Fibroblast of lung (primary cell): ENCODE measurements at regions not wholly inside any gene's neighbourhood (a gene's known extent, or its start where the extent isn't known, plus 50 kb on each side); places are given as distances from the start of the nearest gene placed in this dataset.

ENCODE experiments used
- DNase-seq, 2 donors: peaks; one replicate each; pipeline versions ENCODE4 v3.0.0 to v3.0.0-alpha.2; 2010; ENCODE audit warnings: low read depth in 2 of 2
- H2AFZ ChIP-seq: 2 replicates; pipeline ENCODE4 v1.5.1; 2012; ENCODE audit warnings: low read length, control low read depth, inconsistent platforms
- H3K27ac ChIP-seq: 2 replicates; pipeline ENCODE4 v1.5.1; 2011; ENCODE audit warnings: low read length, control low read depth; ENCODE audit not compliant: insufficient read depth
- H3K27me3 ChIP-seq: 2 replicates; pipeline ENCODE4 v1.5.1; 2011; ENCODE audit warnings: mild to moderate bottlenecking, low read length; ENCODE audit not compliant: control insufficient read depth, insufficient read depth
- H3K36me3 ChIP-seq: 2 replicates; pipeline ENCODE4 v1.5.1; 2011; ENCODE audit warnings: low read length; ENCODE audit not compliant: control insufficient read depth, insufficient read depth
- H3K4me1 ChIP-seq: 2 replicates; pipeline ENCODE4 v1.5.1; 2011; ENCODE audit warnings: low read length; ENCODE audit not compliant: control insufficient read depth, insufficient read depth; ENCODE audit errors: extremely low read depth
- H3K4me2 ChIP-seq: 2 replicates; pipeline ENCODE4 v1.5.1; 2011; ENCODE audit warnings: low read length, control low read depth; ENCODE audit not compliant: insufficient read depth; ENCODE audit errors: extremely low read depth
- H3K4me3 ChIP-seq, 4 experiments: fragments of 200-600 bp in 1 of 4; sonication (generic) in 1 of 4; replicated peaks in 1 of 4; 2 replicates each; pipeline ENCODE4 v1.5.1; 2011 to 2016; ENCODE audit warnings: low read length in 4 of 4, low read depth in 3 of 4, mild to moderate bottlenecking in 3 of 4, control low read depth in 2 of 4, inconsistent platforms in 1 of 4, mixed read lengths in 1 of 4; ENCODE audit not compliant: insufficient read depth in 1 of 4; ENCODE audit errors: control extremely low read depth in 1 of 4
- H3K79me2 ChIP-seq: 2 replicates; pipeline ENCODE4 v1.5.1; 2012; ENCODE audit warnings: mild to moderate bottlenecking, low read length, inconsistent platforms; ENCODE audit not compliant: control insufficient read depth, insufficient read depth
- H3K9ac ChIP-seq: 2 replicates; pipeline ENCODE4 v1.5.1; 2011; ENCODE audit warnings: mild to moderate bottlenecking, low read length, control low read depth; ENCODE audit not compliant: insufficient read depth
- H3K9me3 ChIP-seq: 2 replicates; pipeline ENCODE4 v1.5.1; 2012; ENCODE audit warnings: low read depth, low read length; ENCODE audit not compliant: control insufficient read depth, insufficient read depth
- H4K20me1 ChIP-seq: 2 replicates; pipeline ENCODE4 v1.5.1; 2011; ENCODE audit warnings: low read length; ENCODE audit not compliant: control insufficient read depth, insufficient read depth; ENCODE audit errors: extremely low read depth
- CTCF ChIP-seq, 2 donors: IDR thresholded peaks in 1 of 2; conservative IDR thresholded peaks in 1 of 2; 1 replicate in 1 of 2; 2 replicates in 1 of 2; pipeline ENCODE4 v1.5.1; 2011 to 2012; ENCODE audit warnings: low read length in 2 of 2, control low read depth in 1 of 2, inconsistent platforms in 1 of 2, low read depth in 1 of 2, mild to moderate bottlenecking in 1 of 2
- EZH2 ChIP-seq: IDR thresholded peaks from 2 replicates; pipeline ENCODE4 v1.5.1; 2012; ENCODE audit warnings: low read length, control low read depth, mild to moderate bottlenecking; ENCODE audit errors: missing control alignments

- H3K36me3 ChIP-seq = no peaks in the 10 kb centered on the region
- H3K4me3 ChIP-seq = no peak overlapping the region
- no peak overlapping the region for H3K27ac ChIP-seq
- H3K4me1 ChIP-seq = no peaks in the 10 kb centered on the region
- H3K9me3 ChIP-seq = no peaks in the 10 kb centered on the region
- no peak overlapping the region for H3K9ac ChIP-seq
- DNase-seq = no peak
- H2AFZ ChIP-seq = no peak overlapping the region
- H3K79me2 ChIP-seq = no peaks in the 10 kb centered on the region
- H4K20me1 ChIP-seq = no peaks in the 10 kb centered on the region
- no peaks in the 10 kb centered on the region for H3K27me3 ChIP-seq
- TF ChIP-seq CTCF (conservative IDR thresholded peaks at IDR 0.05 in 1 of 2, IDR thresholded peaks at IDR 0.05 in 1 of 2; ENCODE audit: low read depth in 1 of 2, low read length in 2 of 2) (no peak), EZH2 (no peak)
- no peak overlapping the region for H3K4me2 ChIP-seq
Observed at GRCh38 chr10:8233832-8234259, 179.4 kb downstream of the GATA3 start.

GRCh38 chr10:8235253-8236027 lies 181.0 kb downstream of the GATA3 start:
- no peaks in the 10 kb centered on the region for H3K36me3 ChIP-seq

GRCh38 chr10:8238986-8239385 lies 184.5 kb downstream of the GATA3 start:
- no peaks in the 10 kb centered on the region for H3K27me3 ChIP-seq
- H2AFZ ChIP-seq = no peak overlapping the region
- H3K9ac ChIP-seq = no peak overlapping the region
- H3K36me3 ChIP-seq = no peaks in the 10 kb centered on the region
- H3K4me3 ChIP-seq = no peak overlapping the region
- no peaks in the 10 kb centered on the region for H4K20me1 ChIP-seq
- no peaks in the 10 kb centered on the region for H3K4me1 ChIP-seq
- H3K4me2 ChIP-seq = no peak overlapping the region
- no peak overlapping the region for H3K27ac ChIP-seq
- H3K79me2 ChIP-seq = no peaks in the 10 kb centered on the region
- no peak for DNase-seq
- TF ChIP-seq CTCF (conservative IDR thresholded peaks at IDR 0.05 in 1 of 2, IDR thresholded peaks at IDR 0.05 in 1 of 2; ENCODE audit: low read depth in 1 of 2, low read length in 2 of 2) (no peak), EZH2 (no peak)
- H3K9me3 ChIP-seq = no peaks in the 10 kb centered on the region

More at GRCh38 chr10:8235253-8236027, 181.0 kb downstream of the GATA3 start:
- no peaks in the 10 kb centered on the region for H3K4me1 ChIP-seq
- no peaks in the 10 kb centered on the region for H4K20me1 ChIP-seq
- H3K4me3 ChIP-seq = no peak overlapping the region
- H3K4me2 ChIP-seq = no peak overlapping the region
- H3K79me2 ChIP-seq = no peaks in the 10 kb centered on the region
- DNase-seq = no peak
- TF ChIP-seq EZH2 (no peak), CTCF (conservative IDR thresholded peaks at IDR 0.05 in 1 of 2, IDR thresholded peaks at IDR 0.05 in 1 of 2; ENCODE audit: low read depth in 1 of 2, low read length in 2 of 2) (no peak)
- H3K27ac ChIP-seq = no peak overlapping the region
- H3K27me3 ChIP-seq = no peaks in the 10 kb centered on the region
- no peak overlapping the region for H2AFZ ChIP-seq
- H3K9me3 ChIP-seq = no peaks in the 10 kb centered on the region
- no peak overlapping the region for H3K9ac ChIP-seq
